ENCODE measurements at regions not wholly inside any gene's neighbourhood (a gene's known extent, or its start where the extent isn't known, plus 50 kb on each side); places are given as distances from the start of the nearest gene placed in this dataset.

DNA sequence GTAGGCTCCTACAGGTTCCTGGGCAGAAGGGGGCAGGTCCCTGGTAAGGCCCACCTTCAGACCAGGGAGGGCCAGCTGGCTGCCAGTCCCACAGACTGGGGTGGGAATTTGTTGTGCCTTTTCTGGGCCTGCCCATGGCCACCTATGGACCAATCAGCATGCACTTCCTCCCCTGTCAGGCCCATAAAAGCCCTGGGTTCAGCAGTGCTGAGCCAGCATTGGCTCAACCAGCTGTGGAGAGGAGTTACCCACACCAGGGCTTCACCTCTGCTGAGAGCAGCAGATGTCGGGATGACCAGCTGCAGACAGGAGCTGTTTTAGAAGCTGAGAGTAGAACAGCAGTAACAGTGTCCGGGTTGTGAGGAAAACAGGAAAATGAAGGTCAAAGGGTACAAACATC is 373.4 kb upstream of the ACO1 start:
- no peaks in the 10 kb centered on the region for H3K4me1 Mint-ChIP-seq
- Histone ChIP-seq H3K23ac (ENCODE audit: insufficient read length, low read depth, low read length) (no peak overlapping the region), H3K4me1 (ENCODE audit: insufficient read depth, low read length) (no peaks in the 10 kb centered on the region), H2AFZ (ENCODE audit: low read length) (no peak overlapping the region), H2BK120ac (ENCODE audit: low read depth, low read length, poor library complexity, severe bottlenecking) (no peak overlapping the region), H2BK20ac (ENCODE audit: low read depth, low read length, poor library complexity, severe bottlenecking) (no peak overlapping the region), H3K14ac (ENCODE audit: insufficient read depth, low read length) (no peak overlapping the region; the same call in 1 of the 2 replicates), H2BK12ac (ENCODE audit: insufficient read length, low read depth, low read length) (no peak overlapping the region), H2AK5ac (ENCODE audit: insufficient read length, low read length) (no peak overlapping the region), H2BK15ac (ENCODE audit: low read depth, low read length) (no peak overlapping the region), H3K27ac (ENCODE audit: insufficient read length, low read depth, low read length) (no peak overlapping the region), H3K56ac (ENCODE audit: insufficient read length, low read depth, low read length) (no peak overlapping the region), H3T11ph (ENCODE audit: low read length) (no peak overlapping the region), H3K4ac (ENCODE audit: low read depth, low read length) (no peak overlapping the region), H2BK5ac (ENCODE audit: insufficient read length, low read length) (no peak overlapping the region), H3K23me2 (ENCODE audit: insufficient read length, low read depth, low read length, poor library complexity, severe bottlenecking) (no peaks in the 10 kb centered on the region), H3K9me3 (ENCODE audit: control insufficient read depth, low read depth, low read length) (no peaks in the 10 kb centered on the region), H4K5ac (ENCODE audit: insufficient read length, low read depth, low read length) (no peak overlapping the region), H3K9ac (ENCODE audit: extremely low read depth, insufficient read length, low read length) (no peak overlapping the region), H4K91ac (ENCODE audit: insufficient read length, low read depth, low read length) (no peak overlapping the region), H3K27me3 (ENCODE audit: insufficient read depth, low read length) (no peaks in the 10 kb centered on the region), H3K18ac (ENCODE audit: insufficient read length, low read depth, low read length) (no peak overlapping the region), H4K8ac (replicated peaks; ENCODE audit: insufficient read length, low read depth, low read length) (no peak overlapping the region), H4K20me1 (ENCODE audit: control insufficient read depth, insufficient read depth, insufficient read length) (no peaks in the 10 kb centered on the region), H3K79me1 (ENCODE audit: insufficient read depth, low read depth, low read length, poor library complexity, severe bottlenecking) (no peaks in the 10 kb centered on the region), H3K79me2 (ENCODE audit: insufficient read depth, low read length) (no peaks in the 10 kb centered on the region), H3K4me2 (ENCODE audit: insufficient read depth, insufficient read length, low read length) (no peak overlapping the region)
- no CpG with 5 or more reads among the region's 2 CpGs for WGBS (ENCODE audit: extremely low coverage, insufficient read length, low lambda C conversion rate)
- TF ChIP-seq, protein P1, sequence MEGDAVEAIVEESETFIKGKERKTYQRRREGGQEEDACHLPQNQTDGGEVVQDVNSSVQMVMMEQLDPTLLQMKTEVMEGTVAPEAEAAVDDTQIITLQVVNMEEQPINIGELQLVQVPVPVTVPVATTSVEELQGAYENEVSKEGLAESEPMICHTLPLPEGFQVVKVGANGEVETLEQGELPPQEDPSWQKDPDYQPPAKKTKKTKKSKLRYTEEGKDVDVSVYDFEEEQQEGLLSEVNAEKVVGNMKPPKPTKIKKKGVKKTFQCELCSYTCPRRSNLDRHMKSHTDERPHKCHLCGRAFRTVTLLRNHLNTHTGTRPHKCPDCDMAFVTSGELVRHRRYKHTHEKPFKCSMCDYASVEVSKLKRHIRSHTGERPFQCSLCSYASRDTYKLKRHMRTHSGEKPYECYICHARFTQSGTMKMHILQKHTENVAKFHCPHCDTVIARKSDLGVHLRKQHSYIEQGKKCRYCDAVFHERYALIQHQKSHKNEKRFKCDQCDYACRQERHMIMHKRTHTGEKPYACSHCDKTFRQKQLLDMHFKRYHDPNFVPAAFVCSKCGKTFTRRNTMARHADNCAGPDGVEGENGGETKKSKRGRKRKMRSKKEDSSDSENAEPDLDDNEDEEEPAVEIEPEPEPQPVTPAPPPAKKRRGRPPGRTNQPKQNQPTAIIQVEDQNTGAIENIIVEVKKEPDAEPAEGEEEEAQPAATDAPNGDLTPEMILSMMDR (conservative IDR thresholded peaks at IDR 0.05) = no peak
- no peak overlapping the region for H3K27ac Mint-ChIP-seq
- H3K27me3 Mint-ChIP-seq (ENCODE audit: low read depth) = no peaks in the 10 kb centered on the region
- H3K9me3 Mint-ChIP-seq = peaks cover 10% of the 10 kb centered on the region in 2 experiments
- H3K4me3 Mint-ChIP-seq = no peak overlapping the region
- peaks cover 0 to 6% (median 3%) of the 10 kb centered on the region in 3 experiments; a peak in 4 of 7 replicates for H3K36me3 Mint-ChIP-seq (ENCODE audit: insufficient read depth in 1 of 3, low read depth in 3 of 3)
- DNase-seq = no peak

All from H9 (cell line).